ENCODE measurements at regions not wholly inside any gene's neighbourhood (a gene's known extent, or its start where the extent isn't known, plus 50 kb on each side); places are given as distances from the start of the nearest gene placed in this dataset.

- no peak for DNase-seq
- WGBS, 2 donors, result 11 to 15% methylated on average over 4 of the region's 4 CpGs
- no peak for FAIRE-seq
- no peak for ATAC-seq
- intact Hi-C loops (cut with DNase I), result no loop called here
- peaks cover 0 to 7% (median 6%) of the 10 kb centered on the region in 3 donors for H3K4me1 ChIP-seq
- no peaks in the 10 kb centered on the region for H3K9me3 ChIP-seq
- no peak overlapping the region for H3K27ac ChIP-seq
- no peaks in the 10 kb centered on the region for H3K36me3 ChIP-seq
- no peak for TF ChIP-seq CTCF (IDR thresholded peaks at IDR 0.05)
- H3K27me3 ChIP-seq, result no peaks in the 10 kb centered on the region
- H3K4me3 ChIP-seq, result no peak overlapping the region
Observed at GRCh38 chr2:4725618-4726017, 966.6 kb upstream of the SOX11 start.

- intact Hi-C loops (cut with DNase I), result no loop called here
- 96% methylated on average over 2 of the region's 2 CpGs for WGBS, 2 donors
- ATAC-seq, result no peak
- no peak for TF ChIP-seq CTCF (IDR thresholded peaks at IDR 0.05)
- DNase-seq, result no peak
- no peaks in the 10 kb centered on the region for H3K4me1 ChIP-seq
- no peak overlapping the region for H3K4me3 ChIP-seq
- no peaks in the 10 kb centered on the region for H3K27me3 ChIP-seq
- H3K9me3 ChIP-seq, result no peaks in the 10 kb centered on the region
- no peaks in the 10 kb centered on the region for H3K36me3 ChIP-seq
- no peak overlapping the region for H3K27ac ChIP-seq
- FAIRE-seq, result no peak
Observed at GRCh38 chr2:4732560-4732959, 959.6 kb upstream of the SOX11 start.

GRCh38 chr2:4745056-4745991 is 946.9 kb upstream of the SOX11 start:
- TF ChIP-seq CTCF (IDR thresholded peaks at IDR 0.05), result no peak
- peak; percentile 38 to 68 (median 52) for ATAC-seq
- no peak overlapping the region for H3K27ac ChIP-seq
- no peaks in the 10 kb centered on the region for H3K9me3 ChIP-seq
- no peak overlapping the region for H3K4me3 ChIP-seq
- no peak for FAIRE-seq
- H3K36me3 ChIP-seq, result no peaks in the 10 kb centered on the region
- intact Hi-C loops (cut with DNase I), result no loop called here
- no peaks in the 10 kb centered on the region for H3K4me1 ChIP-seq
- 27 to 34% methylated on average over 12 of the region's 12 CpGs for WGBS, 2 donors
- no peaks in the 10 kb centered on the region for H3K27me3 ChIP-seq
- peak in 4 of 6 donors; percentile 7 to 43 (median 22) for DNase-seq

GRCh38 chr2:4753721-4754120 is 938.5 kb upstream of the SOX11 start:
- Histone ChIP-seq H3K4me1 (no peaks in the 10 kb centered on the region), H3K9me3 (no peaks in the 10 kb centered on the region), H3K36me3 (no peaks in the 10 kb centered on the region), H3K27ac (no peak overlapping the region), H3K4me3 (no peak overlapping the region), H3K27me3 (no peaks in the 10 kb centered on the region)
- TF ChIP-seq CTCF (IDR thresholded peaks at IDR 0.05), result no peak
- FAIRE-seq (no peak), DNase-seq (no peak), ATAC-seq (no peak)
- intact Hi-C loops (cut with DNase I), result no loop called here
- WGBS, 2 donors, result 78 to 83% methylated on average over 4 of the region's 4 CpGs

GRCh38 chr2:4762951-4763376 is 929.2 kb upstream of the SOX11 start:
- no peaks in the 10 kb centered on the region for H3K36me3 ChIP-seq
- no peaks in the 10 kb centered on the region for H3K4me1 ChIP-seq
- FAIRE-seq, result no peak
- no peak overlapping the region for H3K4me3 ChIP-seq
- TF ChIP-seq CTCF (IDR thresholded peaks at IDR 0.05), result peak in 3 of 4 donors; percentile 14 to 38 (median 22)
- no peak overlapping the region for H3K27ac ChIP-seq
- H3K9me3 ChIP-seq, result no peaks in the 10 kb centered on the region
- 0 to 2% methylated on average over 4 of the region's 4 CpGs for WGBS, 2 donors
- peak in 5 of 6 donors; percentile 19 to 45 (median 34) for DNase-seq
- intact Hi-C loops (cut with DNase I), result loop anchor here in 1 of 3 donors (10.0 kb wide), 1 partner anchor 798 kb away; no protein-coding TSS in a partner anchor
- no peaks in the 10 kb centered on the region for H3K27me3 ChIP-seq
- ATAC-seq, result peak in 3 of 4 donors; percentile 71 to 78 (median 71)

All from pancreas (tissue), 10 donors.